ENCODE measurements at regions not wholly inside any gene's neighbourhood (a gene's known extent, or its start where the extent isn't known, plus 50 kb on each side); places are given as distances from the start of the nearest gene placed in this dataset.

- no peak overlapping the region for H3K9ac ChIP-seq (ENCODE audit: low read length)
- H3K27me3 ChIP-seq (ENCODE audit: control insufficient read depth, insufficient read depth, low read length) = no peaks in the 10 kb centered on the region
- no peaks in the 10 kb centered on the region for H3K36me3 ChIP-seq (ENCODE audit: control insufficient read depth, insufficient read depth, low read length)
- H3K27ac ChIP-seq (ENCODE audit: low read depth, low read length) = no peak overlapping the region
- H3K4me3 ChIP-seq (ENCODE audit: low read length) = no peak overlapping the region
- no peaks in the 10 kb centered on the region for H3K4me1 ChIP-seq (ENCODE audit: control insufficient read depth, insufficient read depth, low read length)
Observed at GRCh38 chr12:107488666-107489065, 196.9 kb upstream of the PWP1 start.

GRCh38 chr12:107490010-107490409 lies 195.6 kb upstream of the PWP1 start:
- H3K9ac ChIP-seq (ENCODE audit: low read length) = no peak overlapping the region
- no peak overlapping the region for H3K27ac ChIP-seq (ENCODE audit: low read depth, low read length)

GRCh38 chr12:107491856-107492255 lies 193.7 kb upstream of the PWP1 start:
- Histone ChIP-seq H3K9ac (ENCODE audit: low read length) (no peak overlapping the region), H3K4me3 (ENCODE audit: low read length) (no peak overlapping the region), H3K27ac (ENCODE audit: low read depth, low read length) (no peak overlapping the region), H3K4me1 (ENCODE audit: control insufficient read depth, insufficient read depth, low read length) (no peaks in the 10 kb centered on the region), H3K36me3 (ENCODE audit: control insufficient read depth, insufficient read depth, low read length) (no peaks in the 10 kb centered on the region), H3K27me3 (ENCODE audit: control insufficient read depth, insufficient read depth, low read length) (no peaks in the 10 kb centered on the region)

More at GRCh38 chr12:107490010-107490409, 195.6 kb upstream of the PWP1 start:
- Histone ChIP-seq H3K36me3 (ENCODE audit: control insufficient read depth, insufficient read depth, low read length) (no peaks in the 10 kb centered on the region), H3K27me3 (ENCODE audit: control insufficient read depth, insufficient read depth, low read length) (no peaks in the 10 kb centered on the region), H3K4me3 (ENCODE audit: low read length) (no peak overlapping the region), H3K4me1 (ENCODE audit: control insufficient read depth, insufficient read depth, low read length) (no peaks in the 10 kb centered on the region)

GRCh38 chr12:107492393-107493134 lies 193.0 kb upstream of the PWP1 start:
- H3K4me1 ChIP-seq (ENCODE audit: control insufficient read depth, insufficient read depth, low read length) = no peaks in the 10 kb centered on the region
- no peak overlapping the region for H3K9ac ChIP-seq (ENCODE audit: low read length)
- H3K27me3 ChIP-seq (ENCODE audit: control insufficient read depth, insufficient read depth, low read length) = no peaks in the 10 kb centered on the region
- no peak overlapping the region for H3K4me3 ChIP-seq (ENCODE audit: low read length)
- no peaks in the 10 kb centered on the region for H3K36me3 ChIP-seq (ENCODE audit: control insufficient read depth, insufficient read depth, low read length)
- no peak overlapping the region for H3K27ac ChIP-seq (ENCODE audit: low read depth, low read length)

GRCh38 chr12:107493135-107493494 lies 192.5 kb upstream of the PWP1 start:
- Histone ChIP-seq H3K27ac (ENCODE audit: low read depth, low read length) (no peak overlapping the region), H3K4me3 (ENCODE audit: low read length) (no peak overlapping the region), H3K9ac (ENCODE audit: low read length) (no peak overlapping the region), H3K27me3 (ENCODE audit: control insufficient read depth, insufficient read depth, low read length) (no peaks in the 10 kb centered on the region), H3K4me1 (ENCODE audit: control insufficient read depth, insufficient read depth, low read length) (no peaks in the 10 kb centered on the region), H3K36me3 (ENCODE audit: control insufficient read depth, insufficient read depth, low read length) (no peaks in the 10 kb centered on the region)

- no peaks in the 10 kb centered on the region for H3K27me3 ChIP-seq (ENCODE audit: control insufficient read depth, insufficient read depth, low read length)
- no peak overlapping the region for H3K4me3 ChIP-seq (ENCODE audit: low read length)
- H3K4me1 ChIP-seq (ENCODE audit: control insufficient read depth, insufficient read depth, low read length) = no peaks in the 10 kb centered on the region
- no peaks in the 10 kb centered on the region for H3K36me3 ChIP-seq (ENCODE audit: control insufficient read depth, insufficient read depth, low read length)
- no peak overlapping the region for H3K9ac ChIP-seq (ENCODE audit: low read length)
- no peak overlapping the region for H3K27ac ChIP-seq (ENCODE audit: low read depth, low read length)
Observed at GRCh38 chr12:107493666-107494065, 191.9 kb upstream of the PWP1 start.

GRCh38 chr12:107494331-107494730 lies 191.3 kb upstream of the PWP1 start:
- no peak overlapping the region for H3K27ac ChIP-seq (ENCODE audit: low read depth, low read length)
- no peaks in the 10 kb centered on the region for H3K36me3 ChIP-seq (ENCODE audit: control insufficient read depth, insufficient read depth, low read length)
- H3K27me3 ChIP-seq (ENCODE audit: control insufficient read depth, insufficient read depth, low read length) = no peaks in the 10 kb centered on the region
- no peak overlapping the region for H3K9ac ChIP-seq (ENCODE audit: low read length)
- no peak overlapping the region for H3K4me3 ChIP-seq (ENCODE audit: low read length)
- no peaks in the 10 kb centered on the region for H3K4me1 ChIP-seq (ENCODE audit: control insufficient read depth, insufficient read depth, low read length)

GRCh38 chr12:107495604-107496003 lies 190.0 kb upstream of the PWP1 start:
- H3K4me3 ChIP-seq (ENCODE audit: low read length) = no peak overlapping the region
- H3K4me1 ChIP-seq (ENCODE audit: control insufficient read depth, insufficient read depth, low read length) = no peaks in the 10 kb centered on the region

GRCh38 chr12:107497231-107497630 lies 188.4 kb upstream of the PWP1 start:
- no peak overlapping the region for H3K9ac ChIP-seq (ENCODE audit: low read length)
- H3K27ac ChIP-seq (ENCODE audit: low read depth, low read length) = no peak overlapping the region
- no peak overlapping the region for H3K4me3 ChIP-seq (ENCODE audit: low read length)
- no peaks in the 10 kb centered on the region for H3K27me3 ChIP-seq (ENCODE audit: control insufficient read depth, insufficient read depth, low read length)
- no peaks in the 10 kb centered on the region for H3K36me3 ChIP-seq (ENCODE audit: control insufficient read depth, insufficient read depth, low read length)
- H3K4me1 ChIP-seq (ENCODE audit: control insufficient read depth, insufficient read depth, low read length) = no peaks in the 10 kb centered on the region

More at GRCh38 chr12:107495604-107496003, 190.0 kb upstream of the PWP1 start:
- Histone ChIP-seq H3K27ac (ENCODE audit: low read depth, low read length) (no peak overlapping the region), H3K9ac (ENCODE audit: low read length) (no peak overlapping the region), H3K27me3 (ENCODE audit: control insufficient read depth, insufficient read depth, low read length) (no peaks in the 10 kb centered on the region), H3K36me3 (ENCODE audit: control insufficient read depth, insufficient read depth, low read length) (no peaks in the 10 kb centered on the region)

GRCh38 chr12:107500307-107500706 lies 185.3 kb upstream of the PWP1 start:
- Histone ChIP-seq H3K4me1 (ENCODE audit: control insufficient read depth, insufficient read depth, low read length) (no peaks in the 10 kb centered on the region), H3K9ac (ENCODE audit: low read length) (no peak overlapping the region), H3K27ac (ENCODE audit: low read depth, low read length) (no peak overlapping the region), H3K4me3 (ENCODE audit: low read length) (no peak overlapping the region), H3K27me3 (ENCODE audit: control insufficient read depth, insufficient read depth, low read length) (no peaks in the 10 kb centered on the region), H3K36me3 (ENCODE audit: control insufficient read depth, insufficient read depth, low read length) (no peaks in the 10 kb centered on the region)

- Histone ChIP-seq H3K4me1 (ENCODE audit: control insufficient read depth, insufficient read depth, low read length) (no peaks in the 10 kb centered on the region), H3K4me3 (ENCODE audit: low read length) (no peak overlapping the region), H3K27ac (ENCODE audit: low read depth, low read length) (no peak overlapping the region), H3K36me3 (ENCODE audit: control insufficient read depth, insufficient read depth, low read length) (no peaks in the 10 kb centered on the region), H3K9ac (ENCODE audit: low read length) (no peak overlapping the region), H3K27me3 (ENCODE audit: control insufficient read depth, insufficient read depth, low read length) (no peaks in the 10 kb centered on the region)
Observed at GRCh38 chr12:107501681-107502080, 183.9 kb upstream of the PWP1 start.

GRCh38 chr12:107503129-107503855 lies 182.3 kb upstream of the PWP1 start:
- H3K27me3 ChIP-seq (ENCODE audit: control insufficient read depth, insufficient read depth, low read length) = no peaks in the 10 kb centered on the region
- no peak overlapping the region for H3K9ac ChIP-seq (ENCODE audit: low read length)
- no peak overlapping the region for H3K27ac ChIP-seq (ENCODE audit: low read depth, low read length)
- H3K36me3 ChIP-seq (ENCODE audit: control insufficient read depth, insufficient read depth, low read length) = no peaks in the 10 kb centered on the region
- H3K4me3 ChIP-seq (ENCODE audit: low read length) = no peak overlapping the region
- H3K4me1 ChIP-seq (ENCODE audit: control insufficient read depth, insufficient read depth, low read length) = no peaks in the 10 kb centered on the region
